GM23248 (cell line): ENCODE measurements at regions not wholly inside any gene's neighbourhood (a gene's known extent, or its start where the extent isn't known, plus 50 kb on each side); places are given as distances from the start of the nearest gene placed in this dataset.

Experiments
- EZH2 ChIP-seq: fragments of 200-600 bp; sonication (generic); IDR thresholded peaks from 2 replicates; pipeline ENCODE4 v1.6.1; 2018; ENCODE audit warnings: antibody characterized with exemption, mild to moderate bottlenecking; ENCODE audit not compliant: insufficient read depth, poor library complexity, severe bottlenecking
- EZH2phosphoT487 ChIP-seq: fragments of 200-600 bp; sonication (generic); IDR thresholded peaks from 2 replicates; pipeline ENCODE4 v1.6.1; 2018; ENCODE audit warnings: antibody characterized with exemption, moderate library complexity, mild to moderate bottlenecking, low read depth; ENCODE audit not compliant: insufficient read depth

GRCh38 chr5:8291641-8292040 lies 422.7 kb downstream of the MTRR start:
- TF ChIP-seq EZH2 (no peak), EZH2phosphoT487 (no peak)
